HG02642 (cell line): ENCODE measurements at regions not wholly inside any gene's neighbourhood (a gene's known extent, or its start where the extent isn't known, plus 50 kb on each side); places are given as distances from the start of the nearest gene placed in this dataset.
A peak's percentile ranks its signal among the peaks of the same experiment; 100 is the strongest.

ENCODE experiments used
- ATAC-seq: cut with Tn5 transposase; IDR thresholded peaks from one replicate; pipeline ENCODE4 v1.9.1; 2021; ENCODE audit warnings: mild to moderate bottlenecking; ENCODE audit not compliant: unreplicated experiment, poor library complexity

GRCh38 chr16:72246423-72246822, 74.5 kb upstream of the PMFBP1 start:
- peak; percentile 90 for ATAC-seq

- no peak for ATAC-seq
Observed at GRCh38 chr16:72244853-72245252, 72.9 kb upstream of the PMFBP1 start.

GRCh38 chr16:72243621-72244020, 71.7 kb upstream of the PMFBP1 start:
- no peak for ATAC-seq

GRCh38 chr16:72242757-72243156, 70.8 kb upstream of the PMFBP1 start:
- no peak for ATAC-seq

GRCh38 chr16:72241930-72242329, 70.0 kb upstream of the PMFBP1 start:
- ATAC-seq, result no peak

- no peak for ATAC-seq
Observed at GRCh38 chr16:72241008-72241407, 69.1 kb upstream of the PMFBP1 start.

GRCh38 chr16:72240466-72240865, 68.5 kb upstream of the PMFBP1 start:
- ATAC-seq, result no peak

GRCh38 chr16:72236866-72237265, 64.9 kb upstream of the PMFBP1 start:
- no peak for ATAC-seq

- no peak for ATAC-seq
Observed at GRCh38 chr16:72234387-72234786, 62.4 kb upstream of the PMFBP1 start.

GRCh38 chr16:72228014-72228413, 56.1 kb upstream of the PMFBP1 start:
- ATAC-seq, result no peak

- no peak for ATAC-seq
Observed at GRCh38 chr16:72226136-72226535, 54.2 kb upstream of the PMFBP1 start.

GRCh38 chr16:72224260-72224768, 52.4 kb upstream of the PMFBP1 start:
- no peak for ATAC-seq

GRCh38 chr16:72222503-72222902, 50.5 kb upstream of the PMFBP1 start:
- ATAC-seq, result no peak
